Panc1 (cell line): ENCODE measurements at regions not wholly inside any gene's neighbourhood (a gene's known extent, or its start where the extent isn't known, plus 50 kb on each side); places are given as distances from the start of the nearest gene placed in this dataset.

ENCODE experiments used
- ATAC-seq: fragments of 200-7000 bp; cut with Tn5 transposase; 2 replicates; pipeline ENCODE4 v1.9.1; 2020; ENCODE audit warnings: mild to moderate bottlenecking, moderate library complexity
- BruUV-seq: library from RNA; stranded (reverse); fragments of 400-500 nt; replicated peaks from 2 replicates; lab custom pipeline; 2021; lab: Mats Ljungman, UMichigan
- CTCF ChIA-PET: fragments of 300-600 bp; sonication (Branson Sonifier 250); formaldehyde crosslinking; loops from one replicate; lab custom pipeline; 2022; ENCODE audit warnings: antibody characterized with exemption; lab: Charles Lee
- POLR2A ChIA-PET: fragments of 300-600 bp; sonication (Branson Sonifier 250); formaldehyde crosslinking; loops from one replicate; lab custom pipeline; 2022; ENCODE audit warnings: antibody characterized with exemption; lab: Charles Lee
- DNase-seq: peaks from one replicate; pipeline ENCODE4 v3.0.0-alpha.2; 2010; ENCODE audit warnings: low read depth, low spot score
- H3K27ac ChIP-seq: 2 replicates; pipeline ENCODE4 v1.5.1; 2011; ENCODE audit warnings: mild to moderate bottlenecking, low read length, inconsistent platforms
- H3K27me3 ChIP-seq: fragments of 200-500 bp; sonication (Bioruptor generic); 2 replicates; pipeline ENCODE4 v1.6.0; 2014; ENCODE audit warnings: low read length, inconsistent platforms; ENCODE audit not compliant: control insufficient read depth, insufficient read depth
- H3K36me3 ChIP-seq: fragments of 200-500 bp; sonication (Bioruptor generic); 2 replicates; pipeline ENCODE4 v1.5.1; 2014; ENCODE audit warnings: inconsistent platforms, mild to moderate bottlenecking, low read length, moderate library complexity; ENCODE audit not compliant: control insufficient read depth, insufficient read depth
- H3K4me1 ChIP-seq: 2 replicates; pipeline ENCODE4 v1.5.1; 2011; ENCODE audit warnings: inconsistent platforms, mild to moderate bottlenecking, low read length, moderate library complexity; ENCODE audit not compliant: control insufficient read depth, insufficient read depth
- H3K4me3 ChIP-seq, 2 experiments: 2 replicates each; pipeline ENCODE4 v1.5.1; 2011 to 2012; ENCODE audit warnings: low read depth in 2 of 2, low read length in 2 of 2, mild to moderate bottlenecking in 2 of 2, inconsistent platforms in 1 of 2, moderate library complexity in 1 of 2
- H3K9me3 ChIP-seq: fragments of 200-500 bp; sonication (Bioruptor generic); 2 replicates; pipeline ENCODE4 v1.5.1; 2014; ENCODE audit warnings: low read depth, mild to moderate bottlenecking, inconsistent platforms, low read length, moderate library complexity; ENCODE audit not compliant: control insufficient read depth, insufficient read depth
- POLR2AphosphoS5 ChIP-seq: IDR thresholded peaks from 2 replicates; pipeline ENCODE4 v1.6.1; 2012; ENCODE audit warnings: mild to moderate bottlenecking, low read depth, low read length, moderate library complexity
- REST ChIP-seq, 2 experiments: IDR thresholded peaks; 2 replicates each; pipeline ENCODE4 v1.6.1; 2011 to 2012; ENCODE audit warnings: low read depth in 2 of 2, control low read depth in 1 of 2, low read length in 1 of 2, mild to moderate bottlenecking in 1 of 2, moderate library complexity in 1 of 2; ENCODE audit not compliant: insufficient read depth in 1 of 2
- SIN3A ChIP-seq: IDR thresholded peaks from 2 replicates; pipeline ENCODE4 v1.6.1; 2012; ENCODE audit warnings: low read depth, mild to moderate bottlenecking, low read length, moderate library complexity, borderline replicate concordance; ENCODE audit not compliant: insufficient read depth
- TCF7L2 ChIP-seq: IDR thresholded peaks from 2 replicates; pipeline ENCODE4 v1.6.1; 2011; ENCODE audit warnings: mild to moderate bottlenecking, low read depth, low read length, inconsistent platforms
- in situ Hi-C: cut with HindIII; loops from 2 replicates; pipeline ENCODE4 v1.10.0; 2016; ENCODE audit warnings: low sequenced_read_pairs, low pct_unique_long_range_greater_than_20kb
- intact Hi-C: fragments of 100-400 bp; cut with micrococcal nuclease; formaldehyde crosslinking; loops from one replicate; pipeline ENCODE4 v1.10.0; 2022; ENCODE audit not compliant: unreplicated experiment
- TF ChIP-seq, protein P1 (sequence below): fragments of 450-650 bp; IDR thresholded peaks from 2 replicates; pipeline ENCODE4 v1.5.1; 2017; ENCODE audit warnings: mild to moderate bottlenecking

DNA sequence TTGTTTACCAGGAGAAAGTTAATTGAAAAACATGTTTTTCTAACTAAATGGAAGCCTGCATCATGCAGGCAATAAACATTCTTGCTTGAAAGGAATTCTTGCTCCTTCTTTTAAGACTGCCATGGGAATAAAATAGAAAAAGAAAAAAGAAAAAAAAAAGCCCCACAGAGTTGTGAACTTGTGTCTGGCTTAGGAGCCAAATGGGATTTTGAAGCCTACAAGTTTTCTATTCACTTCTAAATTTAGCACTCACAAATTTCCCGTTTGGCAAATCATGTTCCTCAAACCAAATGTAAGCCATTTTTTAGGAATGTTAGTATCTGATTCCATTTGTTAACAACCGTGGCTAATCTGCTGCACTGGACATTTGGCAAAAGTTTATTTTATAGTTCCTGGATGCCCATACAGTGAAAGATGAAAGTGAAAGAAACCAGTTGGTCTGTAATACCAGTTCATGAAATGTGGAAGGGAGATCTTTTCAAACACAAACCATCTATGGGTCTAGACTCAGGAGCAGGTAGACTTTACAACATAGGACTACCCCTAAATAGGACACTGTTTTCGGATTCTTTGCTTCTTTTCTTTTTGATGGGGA is 133.8 kb upstream of the GMNC start:
- intact Hi-C loops: no loop called here
- no peak for ATAC-seq
- DNase-seq: no peak
- in situ Hi-C loops: no loop called here
- Histone ChIP-seq H3K9me3 (no peaks in the 10 kb centered on the region), H3K4me1 (no peaks in the 10 kb centered on the region), H3K27me3 (no peaks in the 10 kb centered on the region), H3K4me3 (no peak overlapping the region), H3K27ac (no peak overlapping the region), H3K36me3 (no peaks in the 10 kb centered on the region)
- ChIA-PET CTCF (no interaction called here), POLR2A (no interaction called here)
- TF ChIP-seq TCF7L2: no peak
- no peak for TF ChIP-seq POLR2AphosphoS5
- TF ChIP-seq, protein P1, sequence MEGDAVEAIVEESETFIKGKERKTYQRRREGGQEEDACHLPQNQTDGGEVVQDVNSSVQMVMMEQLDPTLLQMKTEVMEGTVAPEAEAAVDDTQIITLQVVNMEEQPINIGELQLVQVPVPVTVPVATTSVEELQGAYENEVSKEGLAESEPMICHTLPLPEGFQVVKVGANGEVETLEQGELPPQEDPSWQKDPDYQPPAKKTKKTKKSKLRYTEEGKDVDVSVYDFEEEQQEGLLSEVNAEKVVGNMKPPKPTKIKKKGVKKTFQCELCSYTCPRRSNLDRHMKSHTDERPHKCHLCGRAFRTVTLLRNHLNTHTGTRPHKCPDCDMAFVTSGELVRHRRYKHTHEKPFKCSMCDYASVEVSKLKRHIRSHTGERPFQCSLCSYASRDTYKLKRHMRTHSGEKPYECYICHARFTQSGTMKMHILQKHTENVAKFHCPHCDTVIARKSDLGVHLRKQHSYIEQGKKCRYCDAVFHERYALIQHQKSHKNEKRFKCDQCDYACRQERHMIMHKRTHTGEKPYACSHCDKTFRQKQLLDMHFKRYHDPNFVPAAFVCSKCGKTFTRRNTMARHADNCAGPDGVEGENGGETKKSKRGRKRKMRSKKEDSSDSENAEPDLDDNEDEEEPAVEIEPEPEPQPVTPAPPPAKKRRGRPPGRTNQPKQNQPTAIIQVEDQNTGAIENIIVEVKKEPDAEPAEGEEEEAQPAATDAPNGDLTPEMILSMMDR: no peak
- no peak for TF ChIP-seq REST (IDR thresholded peaks at IDR 0.05; ENCODE audit: insufficient read depth in 1 of 2, low read depth in 2 of 2, low read length in 1 of 2)
- TF ChIP-seq SIN3A: no peak
- no TSS peak for BruUV-seq

GRCh38 chr3:190995156-190995555 is 132.7 kb upstream of the GMNC start:
- Histone ChIP-seq H3K27ac (no peak overlapping the region), H3K36me3 (no peaks in the 10 kb centered on the region), H3K4me3 (no peak overlapping the region), H3K27me3 (no peaks in the 10 kb centered on the region), H3K4me1 (no peaks in the 10 kb centered on the region), H3K9me3 (no peaks in the 10 kb centered on the region)
- DNase-seq (no peak), ATAC-seq (no peak)
- ChIA-PET CTCF (no interaction called here), POLR2A (no interaction called here)
- TF ChIP-seq, protein P1: no peak
- in situ Hi-C loops (no loop called here), intact Hi-C loops (no loop called here)
- no TSS peak for BruUV-seq
